Fibroblast of the aortic adventitia (primary cell): ENCODE measurements at regions not wholly inside any gene's neighbourhood (a gene's known extent, or its start where the extent isn't known, plus 50 kb on each side); places are given as distances from the start of the nearest gene placed in this dataset.

Experiments used
- DNase-seq: peaks from one replicate; pipeline ENCODE4 v3.0.0-alpha.2; 2010; ENCODE audit warnings: low read depth
- H3K4me3 ChIP-seq: 2 replicates; pipeline ENCODE4 v1.5.1; 2011; ENCODE audit warnings: low read depth, mild to moderate bottlenecking, control low read depth, low read length, moderate library complexity
- CTCF ChIP-seq: IDR thresholded peaks from 2 replicates; pipeline ENCODE4 v1.5.1; 2011; ENCODE audit warnings: mild to moderate bottlenecking, low read length, control low read depth, inconsistent platforms; ENCODE audit not compliant: insufficient read depth

- H3K4me3 ChIP-seq: no peak overlapping the region
- TF ChIP-seq CTCF: no peak
- DNase-seq: no peak
Measured at GRCh38 chr13:104137416-104137815, 1071.2 kb upstream of the SLC10A2 start.

GRCh38 chr13:104132849-104133248, 1066.6 kb upstream of the SLC10A2 start:
- no peak for DNase-seq
- no peak overlapping the region for H3K4me3 ChIP-seq
- no peak for TF ChIP-seq CTCF

GRCh38 chr13:104114101-104114500, 1047.9 kb upstream of the SLC10A2 start:
- no peak overlapping the region for H3K4me3 ChIP-seq
- TF ChIP-seq CTCF: no peak
- DNase-seq: no peak

- no peak for DNase-seq
- no peak for TF ChIP-seq CTCF
- H3K4me3 ChIP-seq: no peak overlapping the region
Measured at GRCh38 chr13:104111031-104111430, 1044.8 kb upstream of the SLC10A2 start.

- no peak overlapping the region for H3K4me3 ChIP-seq
- no peak for DNase-seq
- TF ChIP-seq CTCF: no peak
Measured at GRCh38 chr13:104106705-104107393, 1040.6 kb upstream of the SLC10A2 start.

- TF ChIP-seq CTCF: no peak
- no peak overlapping the region for H3K4me3 ChIP-seq
- no peak for DNase-seq
Measured at GRCh38 chr13:104105418-104106355, 1039.5 kb upstream of the SLC10A2 start.
